ENCODE measurements at regions not wholly inside any gene's neighbourhood (a gene's known extent, or its start where the extent isn't known, plus 50 kb on each side); places are given as distances from the start of the nearest gene placed in this dataset.

- TF ChIP-seq CTCF (IDR thresholded peaks at IDR 0.05; ENCODE audit: low read depth, low read length) (no peak), MYC (IDR thresholded peaks at IDR 0.05; ENCODE audit: low read depth, low read length) (no peak), POLR2A (IDR thresholded peaks at IDR 0.05; ENCODE audit: extremely low read depth, insufficient read length) (no peak)
These were observed 324.1 kb upstream of the ADAMTS5 start for GRCh38 chr21:27291006-27291405.

Measured in NB4 (cell line).